ENCODE measurements at regions not wholly inside any gene's neighbourhood (a gene's known extent, or its start where the extent isn't known, plus 50 kb on each side); places are given as distances from the start of the nearest gene placed in this dataset.

DNA sequence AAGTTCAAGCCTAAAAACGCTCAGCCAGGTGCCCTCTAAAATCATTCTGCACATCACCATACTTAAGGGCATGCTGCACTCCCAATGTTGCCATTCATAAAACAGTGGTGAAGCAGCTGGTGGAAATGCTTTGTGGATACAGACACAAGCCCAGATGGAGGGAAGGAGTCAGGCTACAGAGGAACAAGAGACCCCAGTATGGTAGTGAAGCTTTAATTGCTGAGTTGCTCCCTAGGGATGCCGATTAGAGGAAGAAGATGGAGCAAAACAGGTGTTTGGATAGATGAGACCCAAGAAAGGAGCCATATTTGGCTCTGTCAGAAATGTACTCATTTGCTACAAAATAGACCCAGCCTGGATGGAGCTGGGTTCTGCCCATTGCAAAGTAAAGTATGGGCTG is 230.5 kb downstream of the NSG2 start:
- no TSS peak for BruUV-seq (replicated peaks)
- H4K20me1 ChIP-seq (replicated peaks; ENCODE audit: control insufficient read depth, extremely low read depth, insufficient read depth, low read length) = no peaks in the 10 kb centered on the region
- no peaks in the 10 kb centered on the region for H3K27me3 ChIP-seq (ENCODE audit: control insufficient read depth in 2 of 2, insufficient read depth in 2 of 2, low read length in 2 of 2)
- no peaks in the 10 kb centered on the region for H3K36me3 ChIP-seq (ENCODE audit: control insufficient read depth in 2 of 2, extremely low read depth in 1 of 2, insufficient read depth in 2 of 2, low read length in 2 of 2)
- no peak overlapping the region for H3K4me3 ChIP-seq (replicated peaks in 1 of 3; ENCODE audit: insufficient read depth in 1 of 3, low read depth in 1 of 3, low read length in 3 of 3)
- intact Hi-C loops (cut with micrococcal nuclease) (no loop called here), dilution Hi-C loops (cut with MboI; ENCODE audit: extremely low pct_ligation_motif_present, low sequenced_read_pairs) (no loop called here)
- TF ChIP-seq, protein P1, sequence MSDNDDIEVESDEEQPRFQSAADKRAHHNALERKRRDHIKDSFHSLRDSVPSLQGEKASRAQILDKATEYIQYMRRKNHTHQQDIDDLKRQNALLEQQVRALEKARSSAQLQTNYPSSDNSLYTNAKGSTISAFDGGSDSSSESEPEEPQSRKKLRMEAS (IDR thresholded peaks at IDR 0.05; ENCODE audit: insufficient read depth, insufficient read length) = no peak
- TF ChIP-seq, protein P2, sequence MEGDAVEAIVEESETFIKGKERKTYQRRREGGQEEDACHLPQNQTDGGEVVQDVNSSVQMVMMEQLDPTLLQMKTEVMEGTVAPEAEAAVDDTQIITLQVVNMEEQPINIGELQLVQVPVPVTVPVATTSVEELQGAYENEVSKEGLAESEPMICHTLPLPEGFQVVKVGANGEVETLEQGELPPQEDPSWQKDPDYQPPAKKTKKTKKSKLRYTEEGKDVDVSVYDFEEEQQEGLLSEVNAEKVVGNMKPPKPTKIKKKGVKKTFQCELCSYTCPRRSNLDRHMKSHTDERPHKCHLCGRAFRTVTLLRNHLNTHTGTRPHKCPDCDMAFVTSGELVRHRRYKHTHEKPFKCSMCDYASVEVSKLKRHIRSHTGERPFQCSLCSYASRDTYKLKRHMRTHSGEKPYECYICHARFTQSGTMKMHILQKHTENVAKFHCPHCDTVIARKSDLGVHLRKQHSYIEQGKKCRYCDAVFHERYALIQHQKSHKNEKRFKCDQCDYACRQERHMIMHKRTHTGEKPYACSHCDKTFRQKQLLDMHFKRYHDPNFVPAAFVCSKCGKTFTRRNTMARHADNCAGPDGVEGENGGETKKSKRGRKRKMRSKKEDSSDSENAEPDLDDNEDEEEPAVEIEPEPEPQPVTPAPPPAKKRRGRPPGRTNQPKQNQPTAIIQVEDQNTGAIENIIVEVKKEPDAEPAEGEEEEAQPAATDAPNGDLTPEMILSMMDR (IDR thresholded peaks at IDR 0.05; ENCODE audit: extremely low read depth in 1 of 2, insufficient read depth in 1 of 2, low read depth in 1 of 2, low read length in 2 of 2) = no peak
- TF ChIP-seq GATA2 (IDR thresholded peaks at IDR 0.05; ENCODE audit: insufficient read depth, insufficient read length, low read depth, low read length) (no peak), JUN (IDR thresholded peaks at IDR 0.05; ENCODE audit: borderline replicate concordance, insufficient read depth, insufficient read length, low read depth) (no peak), MYC (IDR thresholded peaks at IDR 0.05; ENCODE audit: low read depth, low read length) (no peak), POLR2AphosphoS5 (IDR thresholded peaks at IDR 0.05; ENCODE audit: insufficient read depth, low read depth, low read length) (no peak), FOS (IDR thresholded peaks at IDR 0.05; ENCODE audit: borderline replicate concordance, insufficient read depth, low read length) (no peak), EZH2 (IDR thresholded peaks at IDR 0.05; ENCODE audit: borderline replicate concordance, low read depth, low read length, severe bottlenecking) (no peak), POLR2A (IDR thresholded peaks at IDR 0.05; ENCODE audit: low read depth, low read length) (no peak)
- POLR2A ChIA-PET = no interaction called here
- H3K4me2 ChIP-seq (ENCODE audit: insufficient read depth, low read length) = no peak overlapping the region
- no peaks in the 10 kb centered on the region for H3K79me2 ChIP-seq (ENCODE audit: control insufficient read depth, insufficient read depth, low read length)
- DNase-seq (ENCODE audit: low read depth, low spot score) (no peak), FAIRE-seq (no peak)
- H3K9ac ChIP-seq (replicated peaks; ENCODE audit: extremely low read depth, insufficient read depth, low read length) = no peak overlapping the region
- H2AFZ ChIP-seq (ENCODE audit: low read depth, low read length) = no peak overlapping the region
- H3K27ac ChIP-seq (ENCODE audit: insufficient read depth, low read depth, low read length) = no peak overlapping the region
- peaks cover 7% of the 10 kb centered on the region for H3K9me3 ChIP-seq (replicated peaks; ENCODE audit: control insufficient read depth, insufficient read depth, low read length)
- H3K4me1 ChIP-seq (ENCODE audit: control insufficient read depth, extremely low read depth, insufficient read depth, low read length) = no peaks in the 10 kb centered on the region
- H3K9me1 ChIP-seq (replicated peaks; ENCODE audit: control insufficient read depth, extremely low read depth, insufficient read depth, low read length) = no peaks in the 10 kb centered on the region
- CTCF ChIA-PET = no interaction called here
